HG02759 (cell line): ENCODE measurements at regions not wholly inside any gene's neighbourhood (a gene's known extent, or its start where the extent isn't known, plus 50 kb on each side); places are given as distances from the start of the nearest gene placed in this dataset.

Experiments used
- ATAC-seq: cut with Tn5 transposase; IDR thresholded peaks from one replicate; pipeline ENCODE4 v1.9.1; 2021; ENCODE audit warnings: mild to moderate bottlenecking, moderate library complexity; ENCODE audit not compliant: unreplicated experiment

GRCh38 chr13:71090990-71091389, 776.0 kb downstream of the DACH1 start:
- ATAC-seq, result no peak

- no peak for ATAC-seq
These were observed 777.9 kb downstream of the DACH1 start for GRCh38 chr13:71089056-71089455.

- ATAC-seq, result no peak
These were observed 779.6 kb downstream of the DACH1 start for GRCh38 chr13:71087432-71087831.

- no peak for ATAC-seq
These were observed 780.0 kb downstream of the DACH1 start for GRCh38 chr13:71087006-71087405.

- no peak for ATAC-seq
These were observed 784.4 kb downstream of the DACH1 start for GRCh38 chr13:71082631-71083030.

- ATAC-seq, result no peak
These were observed 787.4 kb downstream of the DACH1 start for GRCh38 chr13:71079638-71080037.

- no peak for ATAC-seq
These were observed 799.0 kb downstream of the DACH1 start for GRCh38 chr13:71068041-71068440.

- no peak for ATAC-seq
These were observed 799.7 kb downstream of the DACH1 start for GRCh38 chr13:71067165-71067815.

- ATAC-seq, result no peak
These were observed 810.4 kb downstream of the DACH1 start for GRCh38 chr13:71056581-71056980.

GRCh38 chr13:71055644-71056043, 811.4 kb downstream of the DACH1 start:
- ATAC-seq, result no peak

GRCh38 chr13:71055047-71055446, 812.0 kb downstream of the DACH1 start:
- ATAC-seq, result no peak

GRCh38 chr13:71054358-71054757, 812.6 kb downstream of the DACH1 start:
- ATAC-seq, result peak; percentile 72

GRCh38 chr13:71051573-71051972, 815.4 kb downstream of the DACH1 start:
- no peak for ATAC-seq

GRCh38 chr13:71046360-71047079, 820.5 kb downstream of the DACH1 start:
- no peak for ATAC-seq

- no peak for ATAC-seq
These were observed 821.9 kb downstream of the DACH1 start for GRCh38 chr13:71045101-71045500.

GRCh38 chr13:71039440-71039839, 827.6 kb downstream of the DACH1 start:
- no peak for ATAC-seq

- ATAC-seq, result no peak
These were observed 833.0 kb downstream of the DACH1 start for GRCh38 chr13:71034018-71034417.

GRCh38 chr13:71033026-71033425, 834.0 kb downstream of the DACH1 start:
- no peak for ATAC-seq

GRCh38 chr13:71030784-71031183, 836.2 kb downstream of the DACH1 start:
- ATAC-seq, result no peak

GRCh38 chr13:71028884-71029283, 838.1 kb downstream of the DACH1 start:
- no peak for ATAC-seq

- no peak for ATAC-seq
These were observed 845.1 kb downstream of the DACH1 start for GRCh38 chr13:71021825-71022422.

GRCh38 chr13:71018995-71019394, 848.0 kb downstream of the DACH1 start:
- no peak for ATAC-seq
